H9 (cell line): ENCODE measurements at regions not wholly inside any gene's neighbourhood (a gene's known extent, or its start where the extent isn't known, plus 50 kb on each side); places are given as distances from the start of the nearest gene placed in this dataset.

ENCODE experiments used
- DNase-seq: peaks from one replicate; pipeline ENCODE4 v3.0.0-alpha.2; 2017
- H2AFZ ChIP-seq: one replicate; pipeline ENCODE4 v1.6.1; 2013; ENCODE audit warnings: mild to moderate bottlenecking, low read length, control low read depth, moderate library complexity
- H2AK5ac ChIP-seq: 2 replicates; pipeline ENCODE4 v1.6.1; 2013; ENCODE audit warnings: low read length, control low read depth, mixed read lengths; ENCODE audit not compliant: insufficient read length
- H2BK120ac ChIP-seq: one replicate; pipeline ENCODE4 v1.6.1; 2013; ENCODE audit warnings: low read depth, mild to moderate bottlenecking, low read length, control low read depth, inconsistent platforms; ENCODE audit not compliant: poor library complexity, severe bottlenecking
- H2BK12ac ChIP-seq: 2 replicates; pipeline ENCODE4 v1.6.1; 2013; ENCODE audit warnings: low read length, control low read depth, mixed read lengths, low read depth; ENCODE audit not compliant: insufficient read length
- H2BK15ac ChIP-seq: 2 replicates; pipeline ENCODE4 v1.6.1; 2013; ENCODE audit warnings: low read depth, low read length, control low read depth
- H2BK20ac ChIP-seq: one replicate; pipeline ENCODE4 v1.6.1; 2013; ENCODE audit warnings: low read depth, mild to moderate bottlenecking, low read length, control low read depth, inconsistent platforms; ENCODE audit not compliant: poor library complexity, severe bottlenecking
- H2BK5ac ChIP-seq: 2 replicates; pipeline ENCODE4 v1.6.1; 2013; ENCODE audit warnings: low read length, control low read depth, mixed read lengths; ENCODE audit not compliant: insufficient read length
- H3K14ac ChIP-seq: 2 replicates; pipeline ENCODE4 v1.6.1; 2013; ENCODE audit warnings: low read length, control low read depth; ENCODE audit not compliant: insufficient read depth
- H3K18ac ChIP-seq: 2 replicates; pipeline ENCODE4 v1.6.1; 2013; ENCODE audit warnings: low read depth, mild to moderate bottlenecking, mixed read lengths, low read length, control low read depth; ENCODE audit not compliant: insufficient read length
- H3K23ac ChIP-seq: 2 replicates; pipeline ENCODE4 v1.6.1; 2013; ENCODE audit warnings: low read length, control low read depth, mixed read lengths, low read depth; ENCODE audit not compliant: insufficient read length
- H3K23me2 ChIP-seq: 2 replicates; pipeline ENCODE4 v1.6.1; 2013; ENCODE audit warnings: low read depth, mild to moderate bottlenecking, mixed read lengths, low read length, control low read depth; ENCODE audit not compliant: insufficient read length, poor library complexity, severe bottlenecking
- H3K27ac ChIP-seq: 2 replicates; pipeline ENCODE4 v1.5.1; 2013; ENCODE audit warnings: low read length, control low read depth, mixed read lengths, low read depth; ENCODE audit not compliant: insufficient read length
- H3K27me3 ChIP-seq: 2 replicates; pipeline ENCODE4 v1.6.1; 2013; ENCODE audit warnings: low read length, control low read depth, inconsistent platforms; ENCODE audit not compliant: insufficient read depth
- H3K4ac ChIP-seq: 2 replicates; pipeline ENCODE4 v1.6.1; 2013; ENCODE audit warnings: low read depth, mild to moderate bottlenecking, control low read depth, inconsistent platforms, low read length, moderate library complexity
- H3K4me1 ChIP-seq: 2 replicates; pipeline ENCODE4 v1.6.1; 2013; ENCODE audit warnings: low read length, control low read depth, inconsistent platforms; ENCODE audit not compliant: insufficient read depth
- H3K4me2 ChIP-seq: 2 replicates; pipeline ENCODE4 v1.6.1; 2013; ENCODE audit warnings: low read length, control low read depth, mixed read lengths; ENCODE audit not compliant: insufficient read length, insufficient read depth
- H3K56ac ChIP-seq: 2 replicates; pipeline ENCODE4 v1.6.1; 2013; ENCODE audit warnings: low read depth, mild to moderate bottlenecking, mixed read lengths, low read length, control low read depth; ENCODE audit not compliant: insufficient read length
- H3K79me1 ChIP-seq: 2 replicates; pipeline ENCODE4 v1.6.1; 2013; ENCODE audit warnings: low read depth, mild to moderate bottlenecking, moderate library complexity, low read length, control low read depth, inconsistent platforms; ENCODE audit not compliant: insufficient read depth, poor library complexity, severe bottlenecking
- H3K79me2 ChIP-seq: 2 replicates; pipeline ENCODE4 v1.6.1; 2013; ENCODE audit warnings: low read length, control low read depth, inconsistent platforms; ENCODE audit not compliant: insufficient read depth
- H3K9ac ChIP-seq: 2 replicates; pipeline ENCODE4 v1.6.1; 2013; ENCODE audit warnings: low read length, control low read depth, mixed read lengths; ENCODE audit not compliant: insufficient read length; ENCODE audit errors: extremely low read depth
- H3K9me3 ChIP-seq: one replicate; pipeline ENCODE4 v1.6.1; 2013; ENCODE audit warnings: low read depth, low read length, inconsistent platforms; ENCODE audit not compliant: control insufficient read depth
- H3T11ph ChIP-seq: one replicate; pipeline ENCODE4 v1.6.1; 2013; ENCODE audit warnings: mild to moderate bottlenecking, low read length, control low read depth, inconsistent platforms
- H4K20me1 ChIP-seq: one replicate; pipeline ENCODE4 v1.6.1; 2013; ENCODE audit not compliant: control insufficient read depth, insufficient read length, insufficient read depth
- H4K5ac ChIP-seq: 2 replicates; pipeline ENCODE4 v1.6.1; 2013; ENCODE audit warnings: low read depth, mild to moderate bottlenecking, mixed read lengths, low read length, control low read depth; ENCODE audit not compliant: insufficient read length
- H4K8ac ChIP-seq: replicated peaks from 2 replicates; pipeline ENCODE4 v1.6.1; 2013; ENCODE audit warnings: low read length, control low read depth, mixed read lengths, low read depth; ENCODE audit not compliant: insufficient read length
- H4K91ac ChIP-seq: 2 replicates; pipeline ENCODE4 v1.6.1; 2013; ENCODE audit warnings: low read depth, mild to moderate bottlenecking, moderate library complexity, mixed read lengths, low read length, control low read depth; ENCODE audit not compliant: insufficient read length
- H3K27ac Mint-ChIP-seq, 3 experiments: 2 replicates in 2 of 3; 3 replicates in 1 of 3; pipeline ENCODE4 v1.8.0; 2020 to 2021; ENCODE audit warnings: mixed read lengths in 3 of 3, mild to moderate bottlenecking in 1 of 3, moderate library complexity in 1 of 3
- H3K27me3 Mint-ChIP-seq: 2 replicates; pipeline ENCODE4 v1.8.0; 2021; ENCODE audit warnings: low read depth, mild to moderate bottlenecking, moderate library complexity, mixed read lengths
- H3K36me3 Mint-ChIP-seq, 3 experiments: 2 replicates in 2 of 3; 3 replicates in 1 of 3; pipeline ENCODE4 v1.8.0; 2020 to 2021; ENCODE audit warnings: low read depth in 3 of 3, mixed read lengths in 3 of 3; ENCODE audit not compliant: insufficient read depth in 1 of 3
- H3K4me1 Mint-ChIP-seq, 2 experiments: 2 replicates each; pipeline ENCODE4 v1.8.0; 2020; ENCODE audit warnings: mixed read lengths in 2 of 2
- H3K4me3 Mint-ChIP-seq, 2 experiments: 2 replicates in 1 of 2; 3 replicates in 1 of 2; pipeline ENCODE4 v1.8.0; 2020 to 2021; ENCODE audit warnings: mild to moderate bottlenecking in 2 of 2, mixed read lengths in 2 of 2, moderate library complexity in 1 of 2
- H3K9me3 Mint-ChIP-seq, 2 experiments: 2 replicates in 1 of 2; 3 replicates in 1 of 2; pipeline ENCODE4 v1.8.0; 2020; ENCODE audit warnings: mild to moderate bottlenecking in 2 of 2, mixed read lengths in 2 of 2, moderate library complexity in 1 of 2
- WGBS: extraction: QIAGEN DNeasy Blood & Tissue Kit; methylation state at CpG from one replicate; pipeline ENCODE4 v1.1.7; 2013; ENCODE audit warnings: missing lambda C conversion rate, low lambda C conversion rate, mixed read lengths; ENCODE audit not compliant: insufficient read length; ENCODE audit errors: extremely low coverage; 5-methylcytosine and 5-hydroxymethylcytosine counted together
- TF ChIP-seq, protein P1 (sequence below): fragments of 200-600 bp; sonication (generic); conservative IDR thresholded peaks from 3 replicates; pipeline ENCODE4 v1.8.0; 2021; ENCODE audit warnings: antibody characterized with exemption, mild to moderate bottlenecking

DNA sequence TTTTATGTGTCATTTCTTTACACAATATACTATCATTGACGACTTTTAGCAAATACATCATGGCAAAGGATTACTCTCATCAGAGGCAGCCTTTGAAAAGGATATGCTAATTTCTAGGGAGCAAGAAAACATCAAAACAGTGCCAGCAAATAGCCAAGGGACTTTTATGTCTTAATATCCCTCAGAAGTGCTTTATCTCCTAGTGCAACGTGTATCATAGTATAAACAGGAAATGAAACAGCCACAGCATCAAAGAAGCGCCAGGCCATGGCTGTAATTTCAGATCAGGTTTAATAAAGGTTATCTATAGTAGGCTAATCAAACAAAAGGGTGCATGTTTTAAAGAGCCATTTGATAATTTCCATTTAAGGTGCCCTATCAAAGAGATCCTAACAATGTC, 159.9 kb downstream of the AXIN2 start:
- Histone ChIP-seq H3K9me3 (no peaks in the 10 kb centered on the region), H3K56ac (no peak overlapping the region), H3K14ac (no peak overlapping the region), H2BK20ac (no peak overlapping the region), H3K4me1 (no peaks in the 10 kb centered on the region), H4K8ac (no peak overlapping the region), H3K23me2 (no peaks in the 10 kb centered on the region), H2BK12ac (no peak overlapping the region), H3K18ac (no peak overlapping the region), H3K4me2 (no peak overlapping the region), H3K23ac (no peak overlapping the region), H3K27ac (no peak overlapping the region), H4K20me1 (no peaks in the 10 kb centered on the region), H4K91ac (no peak overlapping the region), H2AFZ (no peak overlapping the region), H2BK5ac (no peak overlapping the region), H3K4ac (no peak overlapping the region), H3T11ph (no peak overlapping the region), H4K5ac (no peak overlapping the region), H3K9ac (no peak overlapping the region), H2BK120ac (no peak overlapping the region), H3K79me1 (no peaks in the 10 kb centered on the region), H3K27me3 (no peaks in the 10 kb centered on the region), H2BK15ac (no peak overlapping the region), H2AK5ac (no peak overlapping the region), H3K79me2 (no peaks in the 10 kb centered on the region)
- Mint-ChIP-seq H3K4me3 (no peak overlapping the region), H3K27ac (no peak overlapping the region), H3K4me1 (peaks cover 11 to 14% of the 10 kb centered on the region in 2 experiments), H3K36me3 (no peaks in the 10 kb centered on the region; a peak in 1 of 7 replicates), H3K9me3 (no peaks in the 10 kb centered on the region; a peak in 1 of 5 replicates), H3K27me3 (no peaks in the 10 kb centered on the region; the same call in 1 of the 2 replicates)
- no peak for DNase-seq
- TF ChIP-seq, protein P1, sequence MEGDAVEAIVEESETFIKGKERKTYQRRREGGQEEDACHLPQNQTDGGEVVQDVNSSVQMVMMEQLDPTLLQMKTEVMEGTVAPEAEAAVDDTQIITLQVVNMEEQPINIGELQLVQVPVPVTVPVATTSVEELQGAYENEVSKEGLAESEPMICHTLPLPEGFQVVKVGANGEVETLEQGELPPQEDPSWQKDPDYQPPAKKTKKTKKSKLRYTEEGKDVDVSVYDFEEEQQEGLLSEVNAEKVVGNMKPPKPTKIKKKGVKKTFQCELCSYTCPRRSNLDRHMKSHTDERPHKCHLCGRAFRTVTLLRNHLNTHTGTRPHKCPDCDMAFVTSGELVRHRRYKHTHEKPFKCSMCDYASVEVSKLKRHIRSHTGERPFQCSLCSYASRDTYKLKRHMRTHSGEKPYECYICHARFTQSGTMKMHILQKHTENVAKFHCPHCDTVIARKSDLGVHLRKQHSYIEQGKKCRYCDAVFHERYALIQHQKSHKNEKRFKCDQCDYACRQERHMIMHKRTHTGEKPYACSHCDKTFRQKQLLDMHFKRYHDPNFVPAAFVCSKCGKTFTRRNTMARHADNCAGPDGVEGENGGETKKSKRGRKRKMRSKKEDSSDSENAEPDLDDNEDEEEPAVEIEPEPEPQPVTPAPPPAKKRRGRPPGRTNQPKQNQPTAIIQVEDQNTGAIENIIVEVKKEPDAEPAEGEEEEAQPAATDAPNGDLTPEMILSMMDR = no peak
- no CpG with 5 or more reads among the region's 3 CpGs for WGBS
